ENCODE measurements at regions not wholly inside any gene's neighbourhood (a gene's known extent, or its start where the extent isn't known, plus 50 kb on each side); places are given as distances from the start of the nearest gene placed in this dataset.
A peak's percentile ranks its signal among the peaks of the same experiment; 100 is the strongest.

- Mint-ChIP-seq H3K4me1 (ENCODE audit: unreplicated experiment) (peaks cover 16% of the 10 kb centered on the region), H3K4me3 (ENCODE audit: unreplicated experiment) (no peak overlapping the region), H3K9me3 (ENCODE audit: unreplicated experiment) (no peaks in the 10 kb centered on the region), H3K27ac (ENCODE audit: unreplicated experiment) (no peak overlapping the region), H3K36me3 (ENCODE audit: unreplicated experiment) (no peaks in the 10 kb centered on the region), H3K27me3 (ENCODE audit: unreplicated experiment) (no peaks in the 10 kb centered on the region)
- DNase-seq (ENCODE audit: extremely low spot score, unreplicated experiment): no peak
- TF ChIP-seq CTCF (IDR thresholded peaks at IDR 0.05): no peak
Observed at GRCh38 chr20:50263831-50264230, 73.2 kb downstream of the CEBPB start.

- H3K27ac Mint-ChIP-seq (ENCODE audit: unreplicated experiment): no peak overlapping the region
- no peaks in the 10 kb centered on the region for H3K36me3 Mint-ChIP-seq (ENCODE audit: unreplicated experiment)
- H3K4me3 Mint-ChIP-seq (ENCODE audit: unreplicated experiment): no peak overlapping the region
- H3K27me3 Mint-ChIP-seq (ENCODE audit: unreplicated experiment): no peaks in the 10 kb centered on the region
- no peaks in the 10 kb centered on the region for H3K9me3 Mint-ChIP-seq (ENCODE audit: unreplicated experiment)
- TF ChIP-seq CTCF (IDR thresholded peaks at IDR 0.05): no peak
- peaks cover 15% of the 10 kb centered on the region for H3K4me1 Mint-ChIP-seq (ENCODE audit: unreplicated experiment)
- no peak for DNase-seq (ENCODE audit: extremely low spot score, unreplicated experiment)
Observed at GRCh38 chr20:50264534-50265145, 74.0 kb downstream of the CEBPB start.

DNA sequence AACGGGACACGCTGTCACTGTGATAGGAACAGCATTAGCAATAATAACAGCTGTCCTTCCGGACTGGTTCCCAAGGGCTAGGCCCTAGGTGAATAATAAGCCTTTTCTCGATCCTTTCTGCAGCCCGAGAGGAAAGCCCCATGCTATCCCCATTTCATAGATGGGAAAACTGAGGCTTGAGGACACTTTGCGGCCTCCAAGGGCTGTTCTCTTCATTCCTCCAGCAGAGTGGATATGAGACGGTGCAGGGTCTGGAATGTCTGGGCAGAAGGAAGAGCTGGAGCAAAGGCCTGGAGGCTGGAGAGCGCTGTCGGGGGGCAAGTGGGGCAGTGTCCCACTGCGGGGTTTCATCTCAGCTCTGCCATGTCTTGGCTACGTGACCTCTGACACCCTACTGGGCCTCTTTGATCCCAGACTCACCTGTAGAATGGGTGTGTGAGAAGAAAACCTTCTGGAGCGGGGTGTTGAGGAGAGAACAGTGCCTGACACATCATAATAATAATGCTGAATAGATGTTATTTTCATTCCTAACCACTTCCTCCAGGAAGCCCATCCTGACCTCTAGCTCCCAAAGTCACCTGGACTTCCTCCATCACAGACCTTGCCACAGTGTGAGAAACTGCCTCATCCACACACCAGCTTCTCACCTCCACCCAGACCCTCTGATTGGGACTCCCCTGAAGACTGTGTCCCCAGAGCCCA is 74.8 kb downstream of the CEBPB start:
- H3K36me3 Mint-ChIP-seq (ENCODE audit: unreplicated experiment): no peaks in the 10 kb centered on the region
- H3K4me1 Mint-ChIP-seq (ENCODE audit: unreplicated experiment): peaks cover 9% of the 10 kb centered on the region
- H3K27ac Mint-ChIP-seq (ENCODE audit: unreplicated experiment): no peak overlapping the region
- H3K27me3 Mint-ChIP-seq (ENCODE audit: unreplicated experiment): no peaks in the 10 kb centered on the region
- no peak for DNase-seq (ENCODE audit: extremely low spot score, unreplicated experiment)
- TF ChIP-seq CTCF (IDR thresholded peaks at IDR 0.05): no peak
- H3K9me3 Mint-ChIP-seq (ENCODE audit: unreplicated experiment): no peaks in the 10 kb centered on the region
- no peak overlapping the region for H3K4me3 Mint-ChIP-seq (ENCODE audit: unreplicated experiment)

DNA sequence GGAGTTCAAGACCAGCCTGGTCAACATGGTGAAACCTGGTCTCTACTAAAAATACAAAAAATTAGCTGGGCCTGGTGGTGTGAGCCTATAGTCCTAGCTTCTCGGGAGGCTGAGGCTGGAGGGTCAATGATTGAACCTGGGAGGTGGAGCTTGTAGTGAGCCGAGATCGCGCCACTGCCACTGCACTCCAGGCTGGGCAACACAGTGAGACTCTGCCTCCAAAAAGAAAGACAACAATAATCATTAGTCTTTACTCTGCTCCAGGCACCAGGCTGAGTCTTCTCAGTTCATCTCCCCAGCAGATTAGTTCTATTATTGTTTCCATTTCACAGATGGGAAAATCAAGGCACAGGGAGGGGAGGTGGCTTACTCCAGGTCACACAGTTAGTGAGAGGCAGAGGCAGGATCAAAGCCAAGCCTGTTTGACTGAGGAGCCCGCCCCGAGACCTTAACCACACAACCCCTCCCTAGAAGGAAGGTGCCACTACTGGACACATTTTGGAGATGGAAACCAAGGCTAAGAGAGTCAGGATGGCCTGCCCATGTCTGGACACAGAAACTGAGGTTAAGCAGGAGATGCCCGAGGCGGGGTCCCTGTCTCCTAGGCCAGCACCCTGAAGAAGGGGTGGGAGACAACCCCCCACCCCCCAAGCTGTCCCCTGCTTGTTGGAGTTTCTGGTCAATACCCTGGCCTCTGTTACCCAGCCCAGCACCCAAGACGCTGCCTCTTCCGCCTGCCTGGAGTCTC is 75.8 kb downstream of the CEBPB start:
- Mint-ChIP-seq H3K4me1 (ENCODE audit: unreplicated experiment) (peaks cover 6% of the 10 kb centered on the region), H3K27me3 (ENCODE audit: unreplicated experiment) (no peaks in the 10 kb centered on the region), H3K9me3 (ENCODE audit: unreplicated experiment) (no peaks in the 10 kb centered on the region), H3K27ac (ENCODE audit: unreplicated experiment) (peak overlapping the region; percentile 7), H3K36me3 (ENCODE audit: unreplicated experiment) (no peaks in the 10 kb centered on the region), H3K4me3 (ENCODE audit: unreplicated experiment) (no peak overlapping the region)
- no peak for TF ChIP-seq CTCF (IDR thresholded peaks at IDR 0.05)
- no peak for DNase-seq (ENCODE audit: extremely low spot score, unreplicated experiment)
